ENCODE measurements at regions not wholly inside any gene's neighbourhood (a gene's known extent, or its start where the extent isn't known, plus 50 kb on each side); places are given as distances from the start of the nearest gene placed in this dataset.

GRCh38 chr1:38312753-38313152, 266.2 kb upstream of the POU3F1 start:
- TF ChIP-seq TEAD1 (CRISPR knock-in tag; IDR thresholded peaks at IDR 0.05): no peak
- TF ChIP-seq E2F5 (CRISPR knock-in tag; IDR thresholded peaks at IDR 0.05): no peak
- TF ChIP-seq CTCF (IDR thresholded peaks at IDR 0.05): no peak
- TF ChIP-seq ATF1 (CRISPR knock-in tag; IDR thresholded peaks at IDR 0.05): no peak
- TF ChIP-seq ATF2 (CRISPR knock-in tag; IDR thresholded peaks at IDR 0.05; ENCODE audit: borderline replicate concordance, low read depth): no peak
- no peak for TF ChIP-seq MAX (CRISPR knock-in tag; IDR thresholded peaks at IDR 0.05)
- TF ChIP-seq HMGA2 (CRISPR knock-in tag; IDR thresholded peaks at IDR 0.05): no peak
- TF ChIP-seq SOX15 (CRISPR knock-in tag; IDR thresholded peaks at IDR 0.05): no peak
- TF ChIP-seq TP53 (CRISPR knock-in tag; IDR thresholded peaks at IDR 0.05): no peak
- no peak for TF ChIP-seq CREB1 (CRISPR knock-in tag; IDR thresholded peaks at IDR 0.05)
- no peak for TF ChIP-seq ATF6 (CRISPR knock-in tag; IDR thresholded peaks at IDR 0.05)
- TF ChIP-seq TCF7 (CRISPR knock-in tag; IDR thresholded peaks at IDR 0.05; ENCODE audit: low read depth): no peak
- no peak for TF ChIP-seq JUN (CRISPR knock-in tag; IDR thresholded peaks at IDR 0.05)

Data from WTC11 (cell line).